ENCODE measurements at regions not wholly inside any gene's neighbourhood (a gene's known extent, or its start where the extent isn't known, plus 50 kb on each side); places are given as distances from the start of the nearest gene placed in this dataset.
A peak's percentile ranks its signal among the peaks of the same experiment; 100 is the strongest.

- no peak for ATAC-seq
- no peak overlapping the region for H3K27ac Mint-ChIP-seq
- no peak overlapping the region for H3K4me3 Mint-ChIP-seq
- H3K36me3 Mint-ChIP-seq, result no peaks in the 10 kb centered on the region
- DNase-seq (ENCODE audit: low spot score in 2 of 2), result no peak
- peaks cover 14% of the 10 kb centered on the region for H3K4me1 Mint-ChIP-seq
- peaks cover 5% of the 10 kb centered on the region for H3K9me3 Mint-ChIP-seq
Observed at GRCh38 chr12:48286665-48287064, 64.1 kb downstream of the ZNF641 start.

GRCh38 chr12:48285751-48286650 lies 64.7 kb downstream of the ZNF641 start:
- no peak for DNase-seq (ENCODE audit: low spot score in 2 of 2)
- peaks cover 5% of the 10 kb centered on the region for H3K9me3 Mint-ChIP-seq
- no peak overlapping the region for H3K4me3 Mint-ChIP-seq

DNA sequence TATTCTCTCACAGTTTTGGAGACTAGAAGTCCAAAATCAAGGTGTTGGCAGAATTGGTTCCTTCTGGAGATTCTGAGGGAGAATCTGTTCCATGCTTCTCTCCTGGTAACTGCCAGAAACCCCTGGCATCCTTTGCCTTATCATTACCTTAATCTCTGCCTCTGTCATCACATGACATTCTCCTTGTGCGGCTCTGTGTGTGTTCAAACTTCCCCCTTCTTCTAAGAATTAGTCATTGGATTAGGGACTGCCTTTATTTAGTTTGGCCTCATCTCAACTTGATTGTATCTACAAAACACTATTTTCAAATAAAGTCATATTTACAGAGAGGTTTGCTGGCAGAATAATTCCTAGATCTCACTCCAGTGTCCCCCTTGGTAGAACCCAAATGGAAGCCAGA lies 68.9 kb downstream of the ZNF641 start:
- ATAC-seq, result no peak
- Mint-ChIP-seq H3K9me3 (peaks cover 6% of the 10 kb centered on the region), H3K27ac (no peak overlapping the region)

More at GRCh38 chr12:48285751-48286650, 64.7 kb downstream of the ZNF641 start:
- ATAC-seq, result peak; percentile 64
- Mint-ChIP-seq H3K27ac (peak overlapping the region; percentile 14), H3K4me1 (peaks cover 14% of the 10 kb centered on the region), H3K36me3 (no peaks in the 10 kb centered on the region)

GRCh38 chr12:48280572-48280971 lies 70.1 kb downstream of the ZNF641 start:
- H3K4me3 Mint-ChIP-seq, result no peak overlapping the region
- peaks cover 6% of the 10 kb centered on the region for H3K9me3 Mint-ChIP-seq
- ATAC-seq, result no peak
- no peak overlapping the region for H3K27ac Mint-ChIP-seq
- H3K4me1 Mint-ChIP-seq, result peaks cover 2% of the 10 kb centered on the region
- DNase-seq (ENCODE audit: low spot score in 2 of 2), result no peak
- H3K36me3 Mint-ChIP-seq, result no peaks in the 10 kb centered on the region

More for the DNA sequence above, 68.9 kb downstream of the ZNF641 start:
- Mint-ChIP-seq H3K4me3 (no peak overlapping the region), H3K36me3 (no peaks in the 10 kb centered on the region), H3K4me1 (peaks cover 14% of the 10 kb centered on the region)
- no peak for DNase-seq (ENCODE audit: low spot score in 2 of 2)

DNA sequence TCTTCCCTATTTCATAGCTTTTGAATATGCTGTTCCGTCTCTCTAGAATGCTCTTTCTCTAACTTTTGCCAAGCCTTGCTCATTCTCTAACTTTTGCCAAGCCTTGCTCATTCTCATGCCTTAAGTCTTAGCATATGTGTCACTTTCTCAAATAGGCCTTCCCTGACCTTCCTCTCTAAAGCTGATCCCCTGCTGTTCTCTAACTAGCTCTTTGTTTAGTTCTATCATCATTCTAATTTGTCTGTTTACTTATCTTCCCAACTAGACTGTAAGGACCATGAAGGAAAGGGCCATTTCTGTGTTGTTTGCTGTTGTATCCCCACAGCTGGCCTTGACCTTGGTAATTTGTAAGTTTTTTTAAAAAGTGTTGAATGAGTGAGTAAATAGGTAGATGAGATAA lies 71.1 kb downstream of the ZNF641 start:
- Mint-ChIP-seq H3K36me3 (no peaks in the 10 kb centered on the region), H3K4me1 (no peaks in the 10 kb centered on the region), H3K27ac (no peak overlapping the region), H3K9me3 (peaks cover 7% of the 10 kb centered on the region), H3K4me3 (no peak overlapping the region)
- ATAC-seq, result no peak
- no peak for DNase-seq (ENCODE audit: low spot score in 2 of 2)

DNA sequence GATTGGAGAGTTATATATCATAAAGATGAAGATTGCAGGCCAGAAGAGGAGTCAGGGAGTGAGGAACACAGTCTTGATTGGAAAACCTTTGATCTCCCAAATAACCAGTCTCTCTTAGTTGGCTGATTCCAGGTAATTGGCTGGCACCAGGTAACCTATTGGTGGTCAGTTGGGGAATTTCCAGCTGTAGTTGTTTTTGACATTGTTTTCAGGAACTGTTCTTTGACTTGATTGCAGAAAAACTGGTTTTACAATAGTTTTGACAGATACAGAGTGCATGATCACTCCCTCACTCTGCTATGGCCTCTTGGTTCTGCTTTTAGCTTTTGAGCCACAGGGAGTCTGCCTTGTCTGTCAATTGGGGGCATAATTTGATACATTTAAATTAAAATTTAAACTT lies 71.6 kb downstream of the ZNF641 start:
- Mint-ChIP-seq H3K4me3 (no peak overlapping the region), H3K9me3 (peaks cover 7% of the 10 kb centered on the region), H3K4me1 (no peaks in the 10 kb centered on the region), H3K36me3 (no peaks in the 10 kb centered on the region), H3K27ac (no peak overlapping the region)
- DNase-seq (ENCODE audit: low spot score in 2 of 2) (no peak), ATAC-seq (no peak)

DNA sequence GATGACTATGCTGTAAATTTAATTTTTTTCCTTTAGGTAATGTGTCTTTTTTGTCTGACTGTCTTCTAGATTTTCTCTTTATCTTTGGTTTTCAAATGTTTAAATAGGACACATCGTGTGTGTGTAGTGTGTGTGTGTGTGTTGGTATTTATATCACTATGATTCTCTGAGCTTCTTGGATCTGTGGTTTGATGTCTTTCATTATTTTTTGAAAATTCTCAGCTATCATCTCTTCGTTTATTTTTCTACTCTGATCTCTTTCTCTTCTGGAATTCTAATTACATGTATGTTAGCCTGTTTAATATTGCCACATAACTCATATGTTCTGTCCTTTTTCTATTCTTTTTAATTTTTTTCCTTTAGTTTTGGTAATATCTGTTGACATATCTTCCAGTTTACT lies 73.5 kb upstream of the OR10AD1 start:
- ATAC-seq, result no peak

DNA sequence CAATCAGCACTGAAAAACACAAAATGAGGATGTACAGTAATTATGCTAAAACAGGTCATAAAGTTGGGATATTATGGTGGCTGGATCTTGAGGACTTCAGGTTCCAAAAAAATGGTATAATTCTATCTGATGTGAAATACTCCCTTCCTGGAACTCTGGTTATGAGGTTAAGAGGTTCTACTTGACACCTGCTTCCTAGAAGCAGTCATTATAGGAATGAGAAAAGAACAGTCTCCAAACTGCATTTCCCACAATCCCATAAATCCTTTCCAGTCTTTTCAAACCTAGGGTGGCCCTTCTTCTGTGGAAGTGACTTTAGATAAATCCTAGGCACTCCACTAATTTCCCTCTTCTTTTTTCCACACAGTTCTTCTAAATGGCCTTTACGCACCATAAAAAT lies 63.7 kb upstream of the OR10AD1 start:
- no peaks in the 10 kb centered on the region for H3K36me3 Mint-ChIP-seq
- no peak for DNase-seq (ENCODE audit: low spot score in 2 of 2)
- no peaks in the 10 kb centered on the region for H3K9me3 Mint-ChIP-seq
- ATAC-seq, result no peak
- H3K4me3 Mint-ChIP-seq, result no peak overlapping the region
- H3K27ac Mint-ChIP-seq, result no peak overlapping the region
- peaks cover 3% of the 10 kb centered on the region for H3K4me1 Mint-ChIP-seq

More for the DNA sequence above, 73.5 kb upstream of the OR10AD1 start:
- Mint-ChIP-seq H3K4me1 (no peaks in the 10 kb centered on the region), H3K9me3 (peaks cover 7% of the 10 kb centered on the region), H3K4me3 (no peak overlapping the region), H3K36me3 (no peaks in the 10 kb centered on the region), H3K27ac (no peak overlapping the region)
- DNase-seq (ENCODE audit: low spot score in 2 of 2), result no peak

GRCh38 chr12:48265777-48266176 lies 62.7 kb upstream of the OR10AD1 start:
- Mint-ChIP-seq H3K4me1 (peaks cover 6% of the 10 kb centered on the region), H3K27ac (no peak overlapping the region), H3K9me3 (no peaks in the 10 kb centered on the region), H3K4me3 (no peak overlapping the region), H3K36me3 (no peaks in the 10 kb centered on the region)
- no peak for ATAC-seq
- no peak for DNase-seq (ENCODE audit: low spot score in 2 of 2)

DNA sequence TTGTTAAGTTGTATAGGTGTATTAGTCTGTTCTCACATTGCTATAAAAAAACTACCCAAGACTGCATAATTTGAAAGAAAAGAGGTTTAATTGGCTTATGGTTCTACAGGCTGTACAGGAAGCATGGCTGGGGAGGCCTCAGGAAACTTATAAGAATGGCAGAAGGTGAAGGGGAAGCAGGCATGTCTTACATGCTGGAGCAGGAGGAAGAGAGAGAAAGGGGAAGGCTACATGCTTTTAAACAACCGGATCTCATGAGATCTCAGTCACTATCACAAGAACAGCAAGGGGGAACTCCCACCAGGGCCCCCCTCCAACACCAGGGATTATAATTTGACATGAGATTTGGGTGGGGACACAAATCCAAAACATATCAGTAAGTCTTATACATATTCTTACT lies 60.5 kb upstream of the OR10AD1 start:
- Mint-ChIP-seq H3K4me3 (no peak overlapping the region), H3K36me3 (no peaks in the 10 kb centered on the region), H3K27ac (no peak overlapping the region), H3K4me1 (peaks cover 6% of the 10 kb centered on the region), H3K9me3 (no peaks in the 10 kb centered on the region)
- DNase-seq (ENCODE audit: low spot score in 2 of 2), result no peak
- no peak for ATAC-seq

GRCh38 chr12:48261773-48262172 lies 58.7 kb upstream of the OR10AD1 start:
- H3K4me3 Mint-ChIP-seq, result no peak overlapping the region
- ATAC-seq, result no peak
- no peaks in the 10 kb centered on the region for H3K36me3 Mint-ChIP-seq
- DNase-seq (ENCODE audit: low spot score in 2 of 2), result no peak
- H3K9me3 Mint-ChIP-seq, result no peaks in the 10 kb centered on the region
- no peak overlapping the region for H3K27ac Mint-ChIP-seq
- peaks cover 6% of the 10 kb centered on the region for H3K4me1 Mint-ChIP-seq

All from stimulated activated effector memory CD8-positive, alpha-beta T cell treated with anti-CD3 and anti-CD28 coated beads, Interleukin-12 subunit alpha, Interleukin-12 subunit beta, amount 100 ng/mL, for 72 hours (primary cell).